HCT116 (cell line): ENCODE measurements at regions not wholly inside any gene's neighbourhood (a gene's known extent, or its start where the extent isn't known, plus 50 kb on each side); places are given as distances from the start of the nearest gene placed in this dataset.

Source experiments
- CEBPB ChIP-seq: IDR thresholded peaks from 2 replicates; pipeline ENCODE4 v1.6.1; 2012; ENCODE audit warnings: low read depth
- EZH2 ChIP-seq: fragments of 200-600 bp; sonication (generic); IDR thresholded peaks from 2 replicates; pipeline ENCODE4 v1.6.1; 2017; ENCODE audit warnings: antibody characterized with exemption, mixed run types
- EZH2phosphoT487 ChIP-seq: fragments of 200-600 bp; IDR thresholded peaks from 2 replicates; pipeline ENCODE4 v1.6.1; 2018; ENCODE audit warnings: antibody characterized with exemption, borderline replicate concordance
- JUND ChIP-seq: IDR thresholded peaks from 2 replicates; pipeline ENCODE4 v1.6.1; 2012
- POLR2A ChIP-seq: IDR thresholded peaks from 2 replicates; pipeline ENCODE4 v1.7.0; 2011; ENCODE audit warnings: borderline replicate concordance; ENCODE audit not compliant: insufficient read depth, insufficient read length; ENCODE audit errors: extremely low read depth
- POLR2AphosphoS5 ChIP-seq: IDR thresholded peaks from 2 replicates; pipeline ENCODE4 v1.6.1; 2011; ENCODE audit warnings: mild to moderate bottlenecking, low read depth, low read length, moderate library complexity
- RAD21 ChIP-seq: IDR thresholded peaks from 2 replicates; pipeline ENCODE4 v1.6.1; 2012; ENCODE audit warnings: low read depth, mild to moderate bottlenecking
- SP1 ChIP-seq: IDR thresholded peaks from 2 replicates; pipeline ENCODE4 v1.6.1; 2012; ENCODE audit warnings: low read depth
- SRF ChIP-seq: IDR thresholded peaks from 2 replicates; pipeline ENCODE4 v1.6.1; 2012; ENCODE audit warnings: low read depth
- YY1 ChIP-seq: IDR thresholded peaks from 2 replicates; pipeline ENCODE4 v1.6.1; 2011; ENCODE audit warnings: low read length, low read depth, moderate library complexity, mild to moderate bottlenecking; ENCODE audit not compliant: insufficient replicate concordance; ENCODE audit errors: extremely low read depth
- ZFX ChIP-seq: fragments of 450-650 bp; IDR thresholded peaks from 2 replicates; pipeline ENCODE4 v1.6.1; 2017
- TF ChIP-seq, protein P1 (sequence below), 3 experiments: fragments of 200-600 bp in 1 of 3; sonication (generic) in 1 of 3; IDR thresholded peaks in 2 of 3; conservative IDR thresholded peaks in 1 of 3; 2 replicates each; pipeline ENCODE4 v1.5.1; 2012 to 2017; ENCODE audit warnings: low read depth in 2 of 3, low read length in 2 of 3, antibody characterized with exemption in 1 of 3, borderline replicate concordance in 1 of 3, control low read depth in 1 of 3, mild to moderate bottlenecking in 1 of 3, mixed read lengths in 1 of 3, mixed run types in 1 of 3, moderate library complexity in 1 of 3; ENCODE audit not compliant: insufficient read depth in 1 of 3
- TF ChIP-seq, protein P2 (sequence below): IDR thresholded peaks from 2 replicates; pipeline ENCODE4 v1.6.1; 2012
- TF ChIP-seq, protein P3 (sequence below): IDR thresholded peaks from 2 replicates; pipeline ENCODE4 v1.6.1; 2012

DNA sequence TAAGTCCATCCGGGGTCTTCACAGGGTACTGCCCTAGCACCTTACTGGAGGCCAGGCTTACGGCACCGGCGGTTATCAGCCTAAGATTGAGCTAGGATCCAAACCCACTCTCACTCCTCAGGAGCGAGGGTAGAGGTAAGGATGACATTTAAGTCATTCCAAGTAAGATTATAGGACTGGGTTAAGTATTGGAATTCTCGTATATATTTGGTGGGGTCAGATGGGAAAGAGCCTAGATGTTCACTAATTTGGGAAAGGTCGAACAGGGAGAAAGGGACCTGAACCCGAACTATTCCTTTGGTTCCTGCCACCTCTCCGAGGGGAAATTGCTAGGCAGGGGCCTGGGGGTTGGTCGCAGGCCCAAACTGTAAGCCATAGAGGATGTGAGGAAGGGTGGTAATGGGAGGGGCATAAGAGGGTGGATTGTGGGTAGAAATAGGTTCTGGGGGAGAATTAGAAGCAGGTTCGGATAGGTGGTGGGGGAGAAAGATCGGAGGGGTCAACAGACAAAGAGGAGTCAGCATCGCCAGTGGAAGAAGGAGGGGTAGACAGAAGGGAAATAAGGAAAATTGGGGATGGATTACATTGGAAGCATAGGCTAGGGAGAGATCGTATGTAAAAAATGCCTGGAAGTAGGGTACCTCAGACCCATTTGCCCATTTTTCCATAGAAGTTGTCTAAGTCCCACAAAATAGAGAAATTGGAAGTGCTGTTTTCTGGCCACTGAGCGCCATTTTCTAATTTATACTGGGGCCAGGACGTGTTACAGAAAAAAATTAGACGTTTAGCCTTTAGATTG is 747.1 kb upstream of the ADGRB3 start:
- no peak for TF ChIP-seq YY1
- TF ChIP-seq, protein P1, sequence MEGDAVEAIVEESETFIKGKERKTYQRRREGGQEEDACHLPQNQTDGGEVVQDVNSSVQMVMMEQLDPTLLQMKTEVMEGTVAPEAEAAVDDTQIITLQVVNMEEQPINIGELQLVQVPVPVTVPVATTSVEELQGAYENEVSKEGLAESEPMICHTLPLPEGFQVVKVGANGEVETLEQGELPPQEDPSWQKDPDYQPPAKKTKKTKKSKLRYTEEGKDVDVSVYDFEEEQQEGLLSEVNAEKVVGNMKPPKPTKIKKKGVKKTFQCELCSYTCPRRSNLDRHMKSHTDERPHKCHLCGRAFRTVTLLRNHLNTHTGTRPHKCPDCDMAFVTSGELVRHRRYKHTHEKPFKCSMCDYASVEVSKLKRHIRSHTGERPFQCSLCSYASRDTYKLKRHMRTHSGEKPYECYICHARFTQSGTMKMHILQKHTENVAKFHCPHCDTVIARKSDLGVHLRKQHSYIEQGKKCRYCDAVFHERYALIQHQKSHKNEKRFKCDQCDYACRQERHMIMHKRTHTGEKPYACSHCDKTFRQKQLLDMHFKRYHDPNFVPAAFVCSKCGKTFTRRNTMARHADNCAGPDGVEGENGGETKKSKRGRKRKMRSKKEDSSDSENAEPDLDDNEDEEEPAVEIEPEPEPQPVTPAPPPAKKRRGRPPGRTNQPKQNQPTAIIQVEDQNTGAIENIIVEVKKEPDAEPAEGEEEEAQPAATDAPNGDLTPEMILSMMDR (IDR thresholded peaks at IDR 0.05 in 2 of 3, conservative IDR thresholded peaks at IDR 0.05 in 1 of 3; ENCODE audit: borderline replicate concordance in 1 of 3, insufficient read depth in 1 of 3, low read depth in 2 of 3, low read length in 2 of 3), result no peak
- no peak for TF ChIP-seq EZH2
- TF ChIP-seq, protein P2, sequence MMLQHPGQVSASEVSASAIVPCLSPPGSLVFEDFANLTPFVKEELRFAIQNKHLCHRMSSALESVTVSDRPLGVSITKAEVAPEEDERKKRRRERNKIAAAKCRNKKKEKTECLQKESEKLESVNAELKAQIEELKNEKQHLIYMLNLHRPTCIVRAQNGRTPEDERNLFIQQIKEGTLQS, result no peak
- TF ChIP-seq, protein P3, sequence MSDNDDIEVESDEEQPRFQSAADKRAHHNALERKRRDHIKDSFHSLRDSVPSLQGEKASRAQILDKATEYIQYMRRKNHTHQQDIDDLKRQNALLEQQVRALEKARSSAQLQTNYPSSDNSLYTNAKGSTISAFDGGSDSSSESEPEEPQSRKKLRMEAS, result no peak
- TF ChIP-seq RAD21, result no peak
- TF ChIP-seq SRF, result no peak
- no peak for TF ChIP-seq POLR2AphosphoS5
- TF ChIP-seq JUND, result no peak
- TF ChIP-seq SP1, result no peak
- no peak for TF ChIP-seq CEBPB
- no peak for TF ChIP-seq POLR2A
- TF ChIP-seq ZFX, result no peak
- no peak for TF ChIP-seq EZH2phosphoT487
